OCI-LY3 (cell line): ENCODE measurements at regions not wholly inside any gene's neighbourhood (a gene's known extent, or its start where the extent isn't known, plus 50 kb on each side); places are given as distances from the start of the nearest gene placed in this dataset.

Experiments
- H2AFZ ChIP-seq: fragments of 200-600, 300-600 bp; shearing (Covaris generic); 2 replicates; pipeline ENCODE4 v1.6.0; 2014; ENCODE audit warnings: antibody characterized with exemption, low read depth, low read length
- H3K27ac ChIP-seq: fragments of 200-600, 300-600 bp; sonication (generic); 2 replicates; pipeline ENCODE4 v1.5.1; 2014; ENCODE audit warnings: mild to moderate bottlenecking, low read length, moderate library complexity, mixed read lengths
- H3K27me3 ChIP-seq: fragments of 200-600, 300-600 bp; sonication (generic); 2 replicates; pipeline ENCODE4 v1.6.1; 2014; ENCODE audit warnings: low read depth, low read length, mixed read lengths
- H3K36me3 ChIP-seq: fragments of 200-600, 300-600 bp; sonication (generic); replicated peaks from 2 replicates; pipeline ENCODE3; 2014; ENCODE audit warnings: low read depth, low read length, mixed read lengths
- H3K4me1 ChIP-seq: fragments of 300-600, 200-600 bp; sonication (generic); 2 replicates; pipeline ENCODE4 v1.6.1; 2014; ENCODE audit warnings: low read length, mixed read lengths
- H3K4me2 ChIP-seq: fragments of 200-600, 300-600 bp; sonication (generic); 2 replicates; pipeline ENCODE4 v1.6.1; 2014; ENCODE audit warnings: low read length, mixed read lengths
- H3K4me3 ChIP-seq: fragments of 300-600, 200-600 bp; sonication (generic); 2 replicates; pipeline ENCODE4 v1.5.1; 2014; ENCODE audit warnings: antibody characterized with exemption, mild to moderate bottlenecking, low read length, moderate library complexity
- H3K79me2 ChIP-seq: fragments of 300-600, 200-600 bp; shearing (Covaris generic); 2 replicates; pipeline ENCODE4 v1.6.1; 2014; ENCODE audit warnings: mild to moderate bottlenecking, low read length, mixed read lengths
- H3K9ac ChIP-seq: fragments of 300-600, 200-600 bp; shearing (Covaris generic); 2 replicates; pipeline ENCODE4 v1.6.0; 2014; ENCODE audit warnings: mild to moderate bottlenecking, low read length, moderate library complexity
- H3K9me3 ChIP-seq: fragments of 200-600, 300-600 bp; shearing (Covaris generic); 2 replicates; pipeline ENCODE4 v1.6.1; 2014; ENCODE audit warnings: low read length, mixed read lengths; ENCODE audit not compliant: insufficient read depth
- H4K20me1 ChIP-seq: fragments of 200-600, 300-600 bp; sonication (generic); 2 replicates; pipeline ENCODE4 v1.6.1; 2016; ENCODE audit warnings: low read length, mixed read lengths; ENCODE audit not compliant: insufficient read depth
- EZH2phosphoT487 ChIP-seq: fragments of 200-600 bp; shearing (Covaris generic); IDR thresholded peaks from 2 replicates; pipeline ENCODE4 v1.6.1; 2018; ENCODE audit warnings: antibody characterized with exemption, mixed run types, low read depth
- TF ChIP-seq, protein P1 (sequence below): fragments of 200-600, 300-600 bp; sonication (generic); IDR thresholded peaks from 2 replicates; pipeline ENCODE4 v1.5.1; 2014; ENCODE audit warnings: antibody characterized with exemption, low read length, low read depth

GRCh38 chr3:137097386-137097785 lies 139.6 kb downstream of the IL20RB start:
- no peaks in the 10 kb centered on the region for H3K4me1 ChIP-seq
- H3K4me2 ChIP-seq, result no peak overlapping the region
- H2AFZ ChIP-seq, result no peak overlapping the region
- no peak overlapping the region for H3K4me3 ChIP-seq
- H4K20me1 ChIP-seq, result no peaks in the 10 kb centered on the region
- no peaks in the 10 kb centered on the region for H3K9me3 ChIP-seq
- H3K9ac ChIP-seq, result no peak overlapping the region
- TF ChIP-seq EZH2phosphoT487, result no peak
- TF ChIP-seq, protein P1, sequence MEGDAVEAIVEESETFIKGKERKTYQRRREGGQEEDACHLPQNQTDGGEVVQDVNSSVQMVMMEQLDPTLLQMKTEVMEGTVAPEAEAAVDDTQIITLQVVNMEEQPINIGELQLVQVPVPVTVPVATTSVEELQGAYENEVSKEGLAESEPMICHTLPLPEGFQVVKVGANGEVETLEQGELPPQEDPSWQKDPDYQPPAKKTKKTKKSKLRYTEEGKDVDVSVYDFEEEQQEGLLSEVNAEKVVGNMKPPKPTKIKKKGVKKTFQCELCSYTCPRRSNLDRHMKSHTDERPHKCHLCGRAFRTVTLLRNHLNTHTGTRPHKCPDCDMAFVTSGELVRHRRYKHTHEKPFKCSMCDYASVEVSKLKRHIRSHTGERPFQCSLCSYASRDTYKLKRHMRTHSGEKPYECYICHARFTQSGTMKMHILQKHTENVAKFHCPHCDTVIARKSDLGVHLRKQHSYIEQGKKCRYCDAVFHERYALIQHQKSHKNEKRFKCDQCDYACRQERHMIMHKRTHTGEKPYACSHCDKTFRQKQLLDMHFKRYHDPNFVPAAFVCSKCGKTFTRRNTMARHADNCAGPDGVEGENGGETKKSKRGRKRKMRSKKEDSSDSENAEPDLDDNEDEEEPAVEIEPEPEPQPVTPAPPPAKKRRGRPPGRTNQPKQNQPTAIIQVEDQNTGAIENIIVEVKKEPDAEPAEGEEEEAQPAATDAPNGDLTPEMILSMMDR, result no peak
- no peaks in the 10 kb centered on the region for H3K36me3 ChIP-seq
- no peaks in the 10 kb centered on the region for H3K79me2 ChIP-seq
- H3K27ac ChIP-seq, result no peak overlapping the region
- H3K27me3 ChIP-seq, result peaks cover 12% of the 10 kb centered on the region

DNA sequence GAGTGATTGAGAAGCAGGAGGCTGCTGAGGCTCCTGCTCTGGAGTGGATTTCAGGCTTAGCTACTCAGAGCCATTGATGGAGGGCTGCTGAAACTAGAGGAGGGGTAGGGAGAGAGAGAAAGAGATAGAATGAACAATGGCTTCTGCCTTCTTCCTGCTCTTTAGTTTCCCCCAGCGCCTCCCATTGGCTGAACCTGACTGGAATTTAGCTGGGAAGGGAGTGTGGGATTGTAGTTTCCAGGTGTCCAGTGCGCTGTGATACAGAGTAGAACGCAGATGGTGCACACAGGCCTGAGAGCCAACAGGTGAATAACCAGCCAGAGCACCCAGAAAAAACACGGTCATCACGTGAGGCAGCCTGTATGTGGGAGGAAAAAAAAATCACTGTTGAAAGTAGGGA lies 140.1 kb downstream of the IL20RB start:
- no peaks in the 10 kb centered on the region for H3K9me3 ChIP-seq
- no peak for TF ChIP-seq EZH2phosphoT487
- TF ChIP-seq, protein P1, result no peak
- no peak overlapping the region for H3K27ac ChIP-seq
- H3K4me1 ChIP-seq, result no peaks in the 10 kb centered on the region
- no peaks in the 10 kb centered on the region for H4K20me1 ChIP-seq
- no peaks in the 10 kb centered on the region for H3K79me2 ChIP-seq
- no peak overlapping the region for H3K4me2 ChIP-seq
- no peak overlapping the region for H3K4me3 ChIP-seq
- H2AFZ ChIP-seq, result no peak overlapping the region
- H3K9ac ChIP-seq, result no peak overlapping the region
- H3K27me3 ChIP-seq, result peaks cover 12% of the 10 kb centered on the region
- no peaks in the 10 kb centered on the region for H3K36me3 ChIP-seq

GRCh38 chr3:137099364-137100219 lies 141.8 kb downstream of the IL20RB start:
- H2AFZ ChIP-seq, result no peak overlapping the region
- TF ChIP-seq, protein P1, result no peak
- no peak for TF ChIP-seq EZH2phosphoT487
- no peaks in the 10 kb centered on the region for H4K20me1 ChIP-seq

GRCh38 chr3:137100326-137100725 lies 142.5 kb downstream of the IL20RB start:
- H2AFZ ChIP-seq, result no peak overlapping the region
- H3K4me1 ChIP-seq, result peaks cover under 1% of the 10 kb centered on the region; the same call in 1 of the 2 replicates
- no peaks in the 10 kb centered on the region for H3K9me3 ChIP-seq
- H3K4me2 ChIP-seq, result no peak overlapping the region
- H3K79me2 ChIP-seq, result no peaks in the 10 kb centered on the region
- H3K9ac ChIP-seq, result no peak overlapping the region
- H3K27ac ChIP-seq, result no peak overlapping the region
- H3K4me3 ChIP-seq, result no peak overlapping the region
- H3K27me3 ChIP-seq, result peaks cover 12% of the 10 kb centered on the region
- H4K20me1 ChIP-seq, result no peaks in the 10 kb centered on the region
- no peak for TF ChIP-seq EZH2phosphoT487
- no peaks in the 10 kb centered on the region for H3K36me3 ChIP-seq

More at GRCh38 chr3:137099364-137100219, 141.8 kb downstream of the IL20RB start:
- Histone ChIP-seq H3K79me2 (no peaks in the 10 kb centered on the region), H3K36me3 (no peaks in the 10 kb centered on the region), H3K27me3 (peaks cover 12% of the 10 kb centered on the region), H3K4me2 (no peak overlapping the region), H3K27ac (no peak overlapping the region), H3K4me1 (no peaks in the 10 kb centered on the region), H3K9ac (no peak overlapping the region), H3K9me3 (no peaks in the 10 kb centered on the region), H3K4me3 (no peak overlapping the region)
